Hematopoietic multipotent progenitor cell treated with erythropoietin and hydrocortisone succinate and interleukin-3 and kit ligand, for 15 days (in vitro differentiated cells): ENCODE measurements at regions not wholly inside any gene's neighbourhood (a gene's known extent, or its start where the extent isn't known, plus 50 kb on each side); places are given as distances from the start of the nearest gene placed in this dataset.

Source experiments
- DNase-seq: peaks from one replicate; pipeline ENCODE4 v3.0.0-alpha.2; 2015; ENCODE audit warnings: low spot score

- no peak for DNase-seq
Observed at GRCh38 chr6:26292709-26293108, 72.3 kb upstream of the BTN3A2 start.

- DNase-seq, result no peak
Observed at GRCh38 chr6:26294302-26294701, 70.7 kb upstream of the BTN3A2 start.

DNA sequence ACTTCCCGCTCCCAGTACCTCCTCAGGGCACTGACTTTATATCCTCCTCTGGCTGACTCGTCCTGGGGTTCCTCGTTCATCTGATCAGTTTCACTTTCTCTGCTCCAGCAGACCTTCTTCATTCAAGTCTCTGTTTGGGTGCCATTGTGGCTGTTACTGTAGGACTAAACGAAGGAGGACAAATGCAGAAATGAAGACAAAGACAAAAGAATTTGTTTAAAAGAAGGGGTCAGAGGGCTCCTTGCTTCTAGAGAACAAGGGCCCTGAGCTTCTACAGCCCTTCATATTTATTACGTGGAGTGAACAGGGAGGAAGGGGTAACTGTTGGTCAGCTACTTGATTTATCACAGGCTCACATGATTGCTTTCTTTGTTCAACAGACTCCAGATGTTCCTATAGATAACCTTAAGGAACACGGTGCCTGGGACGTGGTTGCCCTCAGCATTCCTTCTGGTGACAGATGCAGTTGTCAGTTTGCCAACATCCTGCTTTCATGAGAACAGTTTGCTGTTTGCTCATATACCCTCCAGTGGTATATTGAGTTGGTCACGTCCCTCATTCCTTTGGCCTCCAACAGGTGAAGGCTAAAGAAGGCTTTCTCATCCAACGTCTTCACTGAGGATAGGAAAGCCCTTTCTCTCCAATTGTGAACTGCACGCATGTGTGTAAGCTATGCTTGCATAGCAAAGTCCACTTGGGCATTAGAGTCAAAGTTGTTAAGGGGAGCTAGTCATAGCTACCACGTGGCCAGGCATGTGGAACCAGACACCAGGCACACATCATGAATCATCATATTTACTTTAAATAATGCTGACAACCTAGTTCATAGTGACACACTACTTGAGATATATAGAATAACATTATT, 69.1 kb upstream of the BTN3A2 start:
- DNase-seq, result peak; percentile 52

GRCh38 chr6:26296556-26296856, 68.5 kb upstream of the BTN3A2 start:
- no peak for DNase-seq

DNA sequence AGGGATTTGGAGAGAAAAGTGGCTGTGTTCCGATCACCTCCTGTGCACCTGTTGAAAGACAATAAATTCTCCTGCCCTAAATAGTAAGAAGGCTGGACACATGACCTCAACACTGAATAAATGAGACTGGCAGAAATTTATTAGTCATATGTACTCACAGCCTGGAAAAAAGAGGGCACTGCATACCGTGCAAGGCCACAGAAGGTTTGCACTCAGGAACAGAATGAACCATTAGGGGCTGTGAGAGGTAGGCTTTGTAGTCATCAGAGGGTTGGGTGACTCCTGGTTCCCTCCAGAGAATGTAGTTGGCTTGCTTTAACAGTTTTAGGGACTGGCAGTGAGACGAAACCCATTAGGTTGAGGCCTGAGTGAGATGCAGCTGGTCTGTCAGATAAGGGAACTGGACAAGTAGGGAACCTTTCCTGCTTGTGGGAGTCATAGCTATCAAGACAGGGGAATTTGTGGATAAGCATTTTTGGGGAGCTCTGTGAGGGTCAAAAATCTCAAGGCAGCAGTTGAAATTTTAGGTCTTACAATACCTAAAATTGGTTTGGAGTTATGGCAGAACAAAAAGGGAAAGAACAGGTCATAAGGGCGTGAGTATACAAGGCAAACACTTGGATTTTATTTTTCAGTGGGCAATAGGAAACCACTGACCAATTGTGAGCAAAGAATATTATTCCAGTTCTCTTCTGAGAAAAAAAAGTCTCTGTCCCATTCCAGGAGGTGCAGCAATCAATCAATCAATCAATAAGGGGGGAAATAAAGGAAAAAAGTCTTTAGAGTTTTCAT, 67.9 kb upstream of the BTN3A2 start:
- peak; percentile 34 for DNase-seq

- no peak for DNase-seq
Observed at GRCh38 chr6:26299286-26300042, 65.5 kb upstream of the BTN3A2 start.

GRCh38 chr6:26300043-26300331, 65.0 kb upstream of the BTN3A2 start:
- no peak for DNase-seq

GRCh38 chr6:26300359-26300758, 64.6 kb upstream of the BTN3A2 start:
- no peak for DNase-seq

- no peak for DNase-seq
Observed at GRCh38 chr6:26300828-26301227, 64.2 kb upstream of the BTN3A2 start.

DNA sequence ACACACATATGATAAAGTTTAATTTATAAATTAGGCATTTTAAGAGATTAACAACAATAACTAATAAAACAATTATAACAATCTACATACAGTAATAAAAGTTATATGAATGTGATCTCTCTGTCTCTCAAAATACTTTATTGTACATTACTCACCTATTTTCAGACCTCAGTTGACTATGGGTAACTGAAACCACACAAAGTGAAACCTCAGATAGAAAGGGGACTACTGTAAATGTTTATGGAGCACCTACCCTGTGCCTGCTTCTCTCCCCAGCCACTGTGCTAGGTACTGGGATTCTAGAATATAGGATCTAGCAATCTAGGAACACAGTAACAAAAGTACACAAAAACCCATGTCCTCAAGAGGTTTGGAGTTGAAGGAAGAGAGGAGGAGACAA, 63.4 kb upstream of the BTN3A2 start:
- DNase-seq, result no peak

GRCh38 chr6:26302941-26303559, 61.9 kb upstream of the BTN3A2 start:
- no peak for DNase-seq

DNA sequence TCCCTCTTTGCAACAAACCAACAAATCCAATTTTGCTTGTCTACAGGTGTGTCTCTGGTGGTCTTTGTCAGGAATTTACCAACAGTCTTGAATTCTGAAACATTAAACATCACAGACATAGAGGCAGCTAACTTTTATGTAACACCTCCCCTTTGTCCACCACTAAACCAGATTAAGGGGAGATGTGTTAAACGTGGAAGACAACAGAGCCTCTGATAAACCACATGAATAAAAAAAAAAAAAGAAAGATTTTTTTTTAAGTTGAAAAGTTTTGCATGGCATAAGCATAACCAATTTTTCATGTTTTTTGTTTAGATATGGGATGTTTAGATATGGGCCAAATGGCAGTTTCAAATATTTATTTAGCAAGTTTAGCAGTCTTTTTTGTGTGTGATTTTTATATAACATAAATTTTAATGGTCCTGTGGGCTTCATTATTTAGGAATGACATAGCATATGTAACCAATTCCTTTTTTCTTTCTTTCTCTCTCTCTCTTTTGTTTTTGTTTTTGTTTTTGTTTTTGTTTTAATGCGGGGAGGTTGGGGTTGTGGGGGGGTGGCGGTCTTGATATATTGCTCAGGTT, 60.7 kb upstream of the BTN3A2 start:
- no peak for DNase-seq

DNA sequence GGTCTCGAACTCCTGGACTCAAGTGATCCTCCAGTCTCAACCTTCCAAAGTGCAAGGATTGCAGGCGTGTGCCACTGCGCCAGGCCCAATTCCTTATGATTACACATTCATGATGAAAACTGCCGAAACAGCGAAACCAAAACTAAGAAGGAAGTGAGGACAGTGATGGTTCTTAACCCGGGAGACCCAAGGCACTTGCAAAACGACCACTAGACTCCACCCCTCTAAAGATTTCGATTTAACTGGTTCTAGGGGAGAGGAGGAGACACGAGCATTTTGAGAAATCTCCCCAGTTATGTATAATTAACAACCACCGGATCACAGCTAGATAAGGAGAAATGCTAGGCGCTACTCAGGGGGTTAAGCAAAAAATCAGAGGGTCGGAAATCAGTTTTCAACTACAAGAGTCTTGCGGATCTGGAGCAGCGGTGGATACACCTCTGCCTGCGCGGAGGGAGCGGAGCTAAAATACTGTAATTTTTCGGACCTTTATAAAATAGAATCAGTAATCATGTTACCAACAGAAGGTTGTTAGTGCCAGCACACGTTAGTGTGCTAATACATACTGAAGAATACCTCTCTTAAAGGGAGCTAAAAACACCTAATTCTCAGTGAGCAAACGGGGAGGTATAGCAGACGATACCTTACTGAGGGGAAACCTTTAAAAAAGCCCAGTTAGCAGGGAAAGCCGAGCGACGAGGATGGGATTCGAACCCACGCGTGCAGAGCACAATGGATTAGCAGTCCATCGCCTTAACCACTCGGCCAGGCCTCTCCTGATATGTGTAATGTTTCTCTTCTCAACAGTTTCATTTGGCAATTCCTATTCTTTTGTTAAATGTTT, 60.0 kb upstream of the BTN3A2 start:
- DNase-seq, result peak; percentile 51

- no peak for DNase-seq
Observed at GRCh38 chr6:26305641-26305969, 59.4 kb upstream of the BTN3A2 start.

GRCh38 chr6:26306232-26306631, 58.8 kb upstream of the BTN3A2 start:
- DNase-seq, result no peak

- DNase-seq, result no peak
Observed at GRCh38 chr6:26307850-26308249, 57.1 kb upstream of the BTN3A2 start.

DNA sequence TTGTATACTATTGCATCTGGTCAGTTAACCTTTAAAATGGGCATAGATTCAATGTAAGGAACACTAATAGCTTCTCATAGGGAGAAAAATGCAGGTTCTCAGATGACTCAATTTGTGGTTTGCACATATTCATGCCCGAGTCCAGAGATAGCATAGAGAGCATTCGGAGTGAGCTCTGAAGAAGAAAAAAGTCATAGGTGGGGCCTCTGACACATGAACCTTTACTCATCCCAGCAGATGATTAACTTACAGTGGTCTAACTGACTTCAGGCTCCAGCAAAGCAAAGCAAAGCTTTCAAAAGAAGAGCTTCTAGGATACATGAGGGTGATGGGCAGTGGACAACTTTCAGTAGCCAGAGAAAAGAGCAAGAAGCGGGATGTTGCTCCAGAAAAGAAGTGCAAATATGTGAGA, 55.3 kb upstream of the BTN3A2 start:
- DNase-seq, result no peak

DNA sequence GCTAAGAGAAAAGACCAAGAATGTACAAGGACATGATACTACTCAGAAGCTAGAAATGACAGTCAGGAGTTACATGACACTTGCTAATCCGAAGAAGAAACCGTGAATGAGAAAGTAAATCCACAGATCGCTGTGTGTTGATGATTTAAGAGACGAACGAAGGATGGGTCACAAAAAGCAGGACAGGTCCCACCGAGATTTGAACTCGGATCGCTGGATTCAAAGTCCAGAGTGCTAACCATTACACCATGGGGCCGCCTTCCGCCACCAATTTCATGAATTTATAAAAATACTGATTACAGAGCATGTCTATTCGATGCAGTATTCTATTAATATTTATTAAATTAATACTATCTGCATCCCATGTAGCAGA, 54.0 kb upstream of the BTN3A2 start:
- peak; percentile 46 for DNase-seq

DNA sequence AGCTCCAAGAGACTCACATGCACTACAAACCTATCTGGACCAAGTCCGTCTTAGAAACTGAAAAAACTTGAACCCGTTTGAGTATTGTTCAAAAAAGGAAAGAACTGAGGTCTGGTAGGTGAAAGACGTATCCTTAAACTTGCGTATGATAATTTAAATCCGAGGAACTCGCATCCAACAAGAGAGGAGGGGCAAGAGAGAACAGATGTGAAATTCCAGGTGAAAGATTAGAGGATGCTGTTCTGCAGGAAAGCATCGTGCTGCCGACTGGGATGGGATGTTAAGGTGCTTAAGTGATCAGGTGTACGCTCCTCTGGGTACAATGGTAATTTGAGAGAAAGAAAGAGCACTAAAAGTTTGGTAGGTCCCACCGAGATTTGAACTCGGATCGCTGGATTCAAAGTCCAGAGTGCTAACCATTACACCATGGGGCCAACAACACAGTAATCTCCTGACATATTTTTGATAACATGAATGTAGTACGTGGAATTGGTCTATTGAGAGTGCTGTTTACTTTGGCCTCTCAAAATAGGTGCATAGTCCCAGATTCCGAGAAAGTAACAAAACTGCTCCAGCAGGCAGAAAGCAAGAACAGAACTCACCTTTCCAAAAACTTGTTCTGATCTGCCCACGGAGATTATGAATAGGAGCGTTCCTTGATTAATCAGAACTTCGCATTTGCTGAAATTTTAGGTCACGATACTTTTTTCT, 53.5 kb upstream of the BTN3A2 start:
- DNase-seq, result peak; percentile 69

GRCh38 chr6:26312096-26312463, 52.9 kb upstream of the BTN3A2 start:
- DNase-seq, result no peak
